GM12878 (cell line): ENCODE measurements at regions not wholly inside any gene's neighbourhood (a gene's known extent, or its start where the extent isn't known, plus 50 kb on each side); places are given as distances from the start of the nearest gene placed in this dataset.

ENCODE experiments used
- ATAC-seq: fragments of 200-7000 bp; cut with Tn5 transposase; 3 replicates; pipeline ENCODE4 v1.9.1; 2020; ENCODE audit warnings: mild to moderate bottlenecking, moderate library complexity
- BruUV-seq: library from RNA; stranded (reverse); fragments of 400-500 nt; replicated peaks from 2 replicates; lab custom pipeline; 2021; lab: Mats Ljungman, UMichigan
- CTCF ChIA-PET: fragments of 300-600 bp; sonication (Branson Sonifier 250); formaldehyde crosslinking; extraction: SDS; loops from one replicate; lab custom pipeline; 2021; ENCODE audit warnings: inconsistent platforms; lab: Yijun Ruan, JAX
- POLR2A ChIA-PET: fragments of 350-600 bp; formaldehyde crosslinking; extraction: SDS; loops from one replicate; lab custom pipeline; 2021; ENCODE audit warnings: inconsistent platforms; lab: Charles Lee
- RAD21 ChIA-PET: fragments of 300-600 bp; sonication (Branson Sonifier 250); formaldehyde crosslinking; loops from one replicate; lab custom pipeline; 2023; ENCODE audit warnings: antibody characterized with exemption; ENCODE audit not compliant: unreplicated experiment; lab: Charles Lee
- SMC1A ChIA-PET: fragments of 300-600 bp; sonication (Branson Sonifier 250); formaldehyde crosslinking; loops from one replicate; lab custom pipeline; 2023; ENCODE audit not compliant: unreplicated experiment, uncharacterized antibody; lab: Charles Lee
- DNase-seq: peaks from one replicate; pipeline ENCODE4 v3.0.0-alpha.2; 2011; ENCODE audit warnings: low read depth, low spot score
- FAIRE-seq: peaks from 3 replicates; lab custom pipeline; 2011; peaks lifted over from hg19 to GRCh38; lab: Jason Lieb, UNC
- H2AFZ ChIP-seq: 2 replicates; pipeline ENCODE4 v1.6.0; 2011; ENCODE audit warnings: low read depth, low read length, control low read depth; ENCODE audit not compliant: control insufficient read depth
- H3K27ac ChIP-seq: 2 replicates; pipeline ENCODE4 v1.5.1; 2011; ENCODE audit warnings: control low read depth; ENCODE audit not compliant: control insufficient read depth, insufficient read depth
- H3K27me3 ChIP-seq, 2 experiments: replicated peaks in 1 of 2; 2 replicates each; pipeline versions ENCODE4 v1.6.0 to v1.6.1; 2011; ENCODE audit warnings: low read length in 1 of 2; ENCODE audit not compliant: control insufficient read depth in 2 of 2, insufficient read depth in 2 of 2
- H3K36me3 ChIP-seq, 2 experiments: 2 replicates each; pipeline ENCODE4 v1.5.1; 2011; ENCODE audit warnings: low read length in 1 of 2; ENCODE audit not compliant: control insufficient read depth in 2 of 2, insufficient read depth in 2 of 2
- H3K4me1 ChIP-seq: 2 replicates; pipeline ENCODE4 v1.6.1; 2011; ENCODE audit warnings: mild to moderate bottlenecking, low read length, moderate library complexity, mixed read lengths; ENCODE audit not compliant: control insufficient read depth, insufficient read depth
- H3K4me2 ChIP-seq: 2 replicates; pipeline ENCODE4 v1.6.0; 2011; ENCODE audit warnings: control low read depth; ENCODE audit not compliant: control insufficient read depth, insufficient read depth
- H3K4me3 ChIP-seq: fragments of 200-600 bp; sonication (generic); 2 replicates; pipeline ENCODE4 v1.5.1; 2016
- H3K79me2 ChIP-seq: 2 replicates; pipeline ENCODE4 v1.6.0; 2011; ENCODE audit warnings: low read length; ENCODE audit not compliant: control insufficient read depth, insufficient read depth
- H3K9ac ChIP-seq: 2 replicates; pipeline ENCODE4 v1.8.0; 2011; ENCODE audit warnings: low read length, control low read depth, mixed read lengths; ENCODE audit not compliant: control insufficient read depth, insufficient read depth
- H3K9me3 ChIP-seq: replicated peaks from 3 replicates; pipeline ENCODE4 v1.5.1; 2011; ENCODE audit warnings: mild to moderate bottlenecking, low read length; ENCODE audit not compliant: control insufficient read depth, insufficient read depth
- H4K20me1 ChIP-seq: 2 replicates; pipeline ENCODE4 v1.6.0; 2011; ENCODE audit not compliant: control insufficient read depth, insufficient read depth
- BCL11A ChIP-seq: IDR thresholded peaks from 2 replicates; pipeline ENCODE4 v1.6.1; 2011; ENCODE audit warnings: low read depth, low read length
- BMI1 ChIP-seq: fragments of 450-650 bp; IDR thresholded peaks from 2 replicates; pipeline ENCODE4 v1.6.1; 2016; ENCODE audit warnings: mild to moderate bottlenecking, moderate library complexity, borderline replicate concordance
- CBFB ChIP-seq: IDR thresholded peaks from 2 replicates; pipeline ENCODE4 v1.6.1; 2016; ENCODE audit warnings: antibody characterized with exemption, low read depth
- GABPA ChIP-seq: IDR thresholded peaks from 2 replicates; pipeline ENCODE4 v1.6.1; 2014; ENCODE audit warnings: antibody characterized with exemption, low read depth, mild to moderate bottlenecking, inconsistent platforms
- MEF2B ChIP-seq: fragments of 450-650 bp; IDR thresholded peaks from 2 replicates; pipeline ENCODE4 v1.6.1; 2018; ENCODE audit warnings: mild to moderate bottlenecking, moderate library complexity; ENCODE audit not compliant: partially characterized antibody, poor library complexity, severe bottlenecking
- MTA2 ChIP-seq: fragments of 450-650 bp; IDR thresholded peaks from 2 replicates; pipeline ENCODE4 v1.6.1; 2016; ENCODE audit warnings: low read depth, mild to moderate bottlenecking, moderate library complexity
- NFIC ChIP-seq: IDR thresholded peaks from 2 replicates; pipeline ENCODE4 v1.6.1; 2012; ENCODE audit warnings: low read depth, mild to moderate bottlenecking, inconsistent platforms, low read length, moderate library complexity
- NFXL1 ChIP-seq: fragments of 450-650 bp; IDR thresholded peaks from 2 replicates; pipeline ENCODE4 v1.6.1; 2017; ENCODE audit warnings: antibody characterized with exemption, mild to moderate bottlenecking, borderline replicate concordance
- PAX8 ChIP-seq: fragments of 450-650 bp; IDR thresholded peaks from 2 replicates; pipeline ENCODE4 v1.6.1; 2017; ENCODE audit warnings: mild to moderate bottlenecking, moderate library complexity
- SIN3A ChIP-seq: IDR thresholded peaks from 2 replicates; pipeline ENCODE4 v1.6.1; 2012; ENCODE audit warnings: low read depth, low read length, improper control_type of control experiment
- WRNIP1 ChIP-seq: IDR thresholded peaks from 2 replicates; pipeline ENCODE4 v1.6.1; 2011; ENCODE audit warnings: low read depth, low read length, improper control_type of control experiment, borderline replicate concordance
- YY1 ChIP-seq: IDR thresholded peaks from 2 replicates; pipeline ENCODE4 v1.6.1; 2011; ENCODE audit warnings: low read depth, mild to moderate bottlenecking, low read length
- WGBS: methylation state at CpG from one replicate; pipeline ENCODE4 v1.1.6; 2016; ENCODE audit warnings: low lambda C conversion rate; ENCODE audit not compliant: insufficient replicate concordance, insufficient coverage; ENCODE audit errors: missing lambda C conversion rate; 5-methylcytosine and 5-hydroxymethylcytosine counted together
- in situ Hi-C: fragments of 300-500 bp; cut with MboI; formaldehyde crosslinking; loops from 9 replicates; pipeline ENCODE4 v1.14.3; 2018; ENCODE audit warnings: mixed read lengths
- intact Hi-C: fragments of 100-400 bp; cut with micrococcal nuclease; formaldehyde crosslinking; loops from one replicate; pipeline ENCODE4 v1.14.2; 2022; ENCODE audit not compliant: unreplicated experiment
- TF ChIP-seq, protein P1 (sequence below): fragments of 450-650 bp; IDR thresholded peaks from 2 replicates; pipeline ENCODE4 v1.6.1; 2017; ENCODE audit warnings: low read depth, mild to moderate bottlenecking, moderate library complexity
- TF ChIP-seq, protein P2 (sequence below): IDR thresholded peaks from 2 replicates; pipeline ENCODE4 v1.6.1; 2011; ENCODE audit warnings: low read depth, low read length, improper control_type of control experiment, borderline replicate concordance

GRCh38 chr7:16065939-16066338, 355.4 kb downstream of the CRPPA start:
- POLR2A ChIA-PET: no interaction called here
- in situ Hi-C loops: loop anchor here (25.0 kb wide), 1 partner anchor 1354 kb away; no protein-coding TSS in a partner anchor
- no peak overlapping the region for H3K9ac ChIP-seq
- CTCF ChIA-PET: interaction anchor here (0.8 to 2.3 kb wide), 3 partner anchors 12 to 345 kb away, joined by 3 to 9 read pairs (median 3); no protein-coding TSS in a partner anchor
- H3K79me2 ChIP-seq: no peaks in the 10 kb centered on the region
- FAIRE-seq (no peak), DNase-seq (no peak), ATAC-seq (no peak)
- no peak overlapping the region for H2AFZ ChIP-seq
- SMC1A ChIA-PET: interaction anchor here (1.1 to 1.8 kb wide), 3 partner anchors 12 to 741 kb away, joined by 3 to 6 read pairs (median 4); no protein-coding TSS in a partner anchor
- intact Hi-C loops: no loop called here
- H3K36me3 ChIP-seq: no peaks in the 10 kb centered on the region
- H3K27me3 ChIP-seq: no peaks in the 10 kb centered on the region
- H4K20me1 ChIP-seq: no peaks in the 10 kb centered on the region
- H3K4me2 ChIP-seq: no peak overlapping the region
- TF ChIP-seq BMI1: no peak
- no peak for TF ChIP-seq NFXL1
- no peak for TF ChIP-seq PAX8
- no peak for TF ChIP-seq MEF2B
- no peaks in the 10 kb centered on the region for H3K9me3 ChIP-seq
- no peaks in the 10 kb centered on the region for H3K4me1 ChIP-seq
- BruUV-seq: no TSS peak
- no peak overlapping the region for H3K27ac ChIP-seq
- RAD21 ChIA-PET: interaction anchor here (0.7 to 1.3 kb wide), 2 partner anchors 486 to 498 kb away, joined by 3 read pairs; no protein-coding TSS in a partner anchor
- no peak overlapping the region for H3K4me3 ChIP-seq

GRCh38 chr7:16063716-16064675, 357.3 kb downstream of the CRPPA start:
- H3K4me3 ChIP-seq: no peak overlapping the region
- ChIA-PET POLR2A (no interaction called here), CTCF (interaction anchor here (0.6 to 2.3 kb wide), 3 partner anchors 48 to 501 kb away, joined by 3 to 9 read pairs (median 4); no protein-coding TSS in a partner anchor), SMC1A (interaction anchor here (0.6 to 1.4 kb wide), 4 partner anchors 8 to 1668 kb away, joined by 3 to 6 read pairs (median 4); no protein-coding TSS in a partner anchor), RAD21 (no interaction called here)
- H3K27ac ChIP-seq: no peak overlapping the region
- no peaks in the 10 kb centered on the region for H4K20me1 ChIP-seq
- no peak overlapping the region for H3K9ac ChIP-seq
- in situ Hi-C loops (loop anchor here (25.0 kb wide), 1 partner anchor 1352 kb away; no protein-coding TSS in a partner anchor), intact Hi-C loops (no loop called here)
- H3K27me3 ChIP-seq: no peaks in the 10 kb centered on the region
- no peak overlapping the region for H3K4me2 ChIP-seq
- WGBS: 43% methylated on average over 16 of the region's 16 CpGs
- DNase-seq (no peak), FAIRE-seq (no peak), ATAC-seq (no peak)
- H2AFZ ChIP-seq: no peak overlapping the region
- H3K9me3 ChIP-seq: no peaks in the 10 kb centered on the region
- H3K79me2 ChIP-seq: no peaks in the 10 kb centered on the region
- H3K36me3 ChIP-seq: no peaks in the 10 kb centered on the region
- BruUV-seq: no TSS peak
- no peaks in the 10 kb centered on the region for H3K4me1 ChIP-seq
- TF ChIP-seq, protein P1, sequence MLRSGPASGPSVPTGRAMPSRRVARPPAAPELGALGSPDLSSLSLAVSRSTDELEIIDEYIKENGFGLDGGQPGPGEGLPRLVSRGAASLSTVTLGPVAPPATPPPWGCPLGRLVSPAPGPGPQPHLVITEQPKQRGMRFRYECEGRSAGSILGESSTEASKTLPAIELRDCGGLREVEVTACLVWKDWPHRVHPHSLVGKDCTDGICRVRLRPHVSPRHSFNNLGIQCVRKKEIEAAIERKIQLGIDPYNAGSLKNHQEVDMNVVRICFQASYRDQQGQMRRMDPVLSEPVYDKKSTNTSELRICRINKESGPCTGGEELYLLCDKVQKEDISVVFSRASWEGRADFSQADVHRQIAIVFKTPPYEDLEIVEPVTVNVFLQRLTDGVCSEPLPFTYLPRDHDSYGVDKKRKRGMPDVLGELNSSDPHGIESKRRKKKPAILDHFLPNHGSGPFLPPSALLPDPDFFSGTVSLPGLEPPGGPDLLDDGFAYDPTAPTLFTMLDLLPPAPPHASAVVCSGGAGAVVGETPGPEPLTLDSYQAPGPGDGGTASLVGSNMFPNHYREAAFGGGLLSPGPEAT: no peak
- TF ChIP-seq, protein P2, sequence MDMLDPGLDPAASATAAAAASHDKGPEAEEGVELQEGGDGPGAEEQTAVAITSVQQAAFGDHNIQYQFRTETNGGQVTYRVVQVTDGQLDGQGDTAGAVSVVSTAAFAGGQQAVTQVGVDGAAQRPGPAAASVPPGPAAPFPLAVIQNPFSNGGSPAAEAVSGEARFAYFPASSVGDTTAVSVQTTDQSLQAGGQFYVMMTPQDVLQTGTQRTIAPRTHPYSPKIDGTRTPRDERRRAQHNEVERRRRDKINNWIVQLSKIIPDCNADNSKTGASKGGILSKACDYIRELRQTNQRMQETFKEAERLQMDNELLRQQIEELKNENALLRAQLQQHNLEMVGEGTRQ: no peak
- TF ChIP-seq SIN3A (no peak), GABPA (no peak), NFIC (no peak), BCL11A (no peak), YY1 (no peak), CBFB (no peak), WRNIP1 (no peak), MTA2 (no peak)
